ENCODE measurements at regions not wholly inside any gene's neighbourhood (a gene's known extent, or its start where the extent isn't known, plus 50 kb on each side); places are given as distances from the start of the nearest gene placed in this dataset.

- Histone ChIP-seq H3K27ac (ENCODE audit: low read length) (peak overlapping the region; percentile 23; the same call in 1 of the 2 replicates), H3K9me2 (replicated peaks; ENCODE audit: insufficient read depth, low read length) (no peaks in the 10 kb centered on the region), H3K36me3 (replicated peaks; ENCODE audit: insufficient read depth, low read length) (no peaks in the 10 kb centered on the region), H3K4me2 (ENCODE audit: low read depth, low read length) (peak overlapping the region; percentile 23; the same call in 1 of the 2 replicates), H3F3A (ENCODE audit: insufficient read depth, low read length) (no peaks in the 10 kb centered on the region), H3K27me3 (replicated peaks; ENCODE audit: insufficient read depth, low read length) (no peaks in the 10 kb centered on the region), H3K9me3 (replicated peaks; ENCODE audit: insufficient read depth, low read length) (no peaks in the 10 kb centered on the region), H3K4me1 (ENCODE audit: low read length) (no peaks in the 10 kb centered on the region), H3K79me2 (ENCODE audit: low read length) (no peaks in the 10 kb centered on the region), H3K9ac (ENCODE audit: low read length) (no peak overlapping the region), H3K4me3 (ENCODE audit: low read length) (peak overlapping the region; percentile 10; the same call in 1 of the 2 replicates), H2AFZ (ENCODE audit: low read length) (0 out of 2 replicates have a peak overlapping the region, but pooled peaks have one; percentile 0), H4K20me1 (ENCODE audit: insufficient read depth, low read length) (no peaks in the 10 kb centered on the region)
- TF ChIP-seq CTCF (IDR thresholded peaks at IDR 0.05; ENCODE audit: low read length) (no peak), EZH2 (optimal IDR thresholded peaks at IDR 0.05; ENCODE audit: low read depth, low read length) (no peak), EZH2phosphoT487 (IDR thresholded peaks at IDR 0.05; ENCODE audit: low read length) (no peak)
- DNase-seq = peak; percentile 68
Observed at GRCh38 chr16:64437706-64438324, 684.0 kb downstream of the CDH11 start.

GRCh38 chr16:64434526-64435069 lies 687.3 kb downstream of the CDH11 start:
- no peak overlapping the region for H3K4me2 ChIP-seq (ENCODE audit: low read depth, low read length)
- no peak overlapping the region for H3K27ac ChIP-seq (ENCODE audit: low read length)
- no peaks in the 10 kb centered on the region for H3K4me1 ChIP-seq (ENCODE audit: low read length)
- no peaks in the 10 kb centered on the region for H3K27me3 ChIP-seq (replicated peaks; ENCODE audit: insufficient read depth, low read length)
- no peak overlapping the region for H3K9ac ChIP-seq (ENCODE audit: low read length)
- no peaks in the 10 kb centered on the region for H3K9me3 ChIP-seq (replicated peaks; ENCODE audit: insufficient read depth, low read length)
- no peaks in the 10 kb centered on the region for H4K20me1 ChIP-seq (ENCODE audit: insufficient read depth, low read length)
- no peak overlapping the region for H2AFZ ChIP-seq (ENCODE audit: low read length)
- no peak for TF ChIP-seq EZH2phosphoT487 (IDR thresholded peaks at IDR 0.05; ENCODE audit: low read length)
- no peak for TF ChIP-seq CTCF (IDR thresholded peaks at IDR 0.05; ENCODE audit: low read length)
- no peak for TF ChIP-seq EZH2 (optimal IDR thresholded peaks at IDR 0.05; ENCODE audit: low read depth, low read length)
- no peak for DNase-seq
- H3K9me2 ChIP-seq (replicated peaks; ENCODE audit: insufficient read depth, low read length) = no peaks in the 10 kb centered on the region
- no peaks in the 10 kb centered on the region for H3K79me2 ChIP-seq (ENCODE audit: low read length)
- H3F3A ChIP-seq (ENCODE audit: insufficient read depth, low read length) = no peaks in the 10 kb centered on the region
- no peaks in the 10 kb centered on the region for H3K36me3 ChIP-seq (replicated peaks; ENCODE audit: insufficient read depth, low read length)
- no peak overlapping the region for H3K4me3 ChIP-seq (ENCODE audit: low read length)

GRCh38 chr16:64428463-64429113 lies 693.3 kb downstream of the CDH11 start:
- Histone ChIP-seq H3K9me2 (replicated peaks; ENCODE audit: insufficient read depth, low read length) (no peaks in the 10 kb centered on the region), H3K4me3 (ENCODE audit: low read length) (no peak overlapping the region), H4K20me1 (ENCODE audit: insufficient read depth, low read length) (no peaks in the 10 kb centered on the region), H3K79me2 (ENCODE audit: low read length) (no peaks in the 10 kb centered on the region), H3K9me3 (replicated peaks; ENCODE audit: insufficient read depth, low read length) (no peaks in the 10 kb centered on the region), H3K4me1 (ENCODE audit: low read length) (no peaks in the 10 kb centered on the region), H3K36me3 (replicated peaks; ENCODE audit: insufficient read depth, low read length) (no peaks in the 10 kb centered on the region), H3K27me3 (replicated peaks; ENCODE audit: insufficient read depth, low read length) (no peaks in the 10 kb centered on the region), H3K27ac (ENCODE audit: low read length) (no peak overlapping the region), H2AFZ (ENCODE audit: low read length) (no peak overlapping the region), H3K4me2 (ENCODE audit: low read depth, low read length) (no peak overlapping the region), H3F3A (ENCODE audit: insufficient read depth, low read length) (no peaks in the 10 kb centered on the region), H3K9ac (ENCODE audit: low read length) (no peak overlapping the region)
- DNase-seq = no peak
- no peak for TF ChIP-seq EZH2 (optimal IDR thresholded peaks at IDR 0.05; ENCODE audit: low read depth, low read length)
- TF ChIP-seq EZH2phosphoT487 (IDR thresholded peaks at IDR 0.05; ENCODE audit: low read length) = no peak
- TF ChIP-seq CTCF (IDR thresholded peaks at IDR 0.05; ENCODE audit: low read length) = no peak
